H1 (cell line): ENCODE measurements at regions not wholly inside any gene's neighbourhood (a gene's known extent, or its start where the extent isn't known, plus 50 kb on each side); places are given as distances from the start of the nearest gene placed in this dataset.

Experiments used
- CTCF ChIA-PET: fragments of 300-600 bp; sonication (Branson Sonifier 250); formaldehyde crosslinking; loops from one replicate; lab custom pipeline; 2021; ENCODE audit not compliant: partially characterized antibody; lab: Charles Lee
- POLR2A ChIA-PET: fragments of 300-600 bp; sonication (Branson Sonifier 250); formaldehyde crosslinking; loops from one replicate; lab custom pipeline; 2021; ENCODE audit warnings: inconsistent platforms; ENCODE audit not compliant: partially characterized antibody; lab: Charles Lee
- DNase-seq, 2 experiments: peaks; one replicate each; pipeline versions ENCODE4 v3.0.0 to v3.0.0-alpha.2; 2010 to 2022; ENCODE audit warnings: low spot score in 2 of 2, low read depth in 1 of 2, mixed read lengths in 1 of 2
- FAIRE-seq: peaks from 2 replicates; lab custom pipeline; 2011; peaks lifted over from hg19 to GRCh38; lab: Jason Lieb, UNC
- H2AFZ ChIP-seq: 2 replicates; pipeline ENCODE4 v1.8.1; 2012; ENCODE audit warnings: low read length, inconsistent platforms
- H2AK5ac ChIP-seq: 2 replicates; pipeline ENCODE4 v1.6.1; 2013; ENCODE audit warnings: low read depth, low read length
- H2BK120ac ChIP-seq: replicated peaks from 2 replicates; pipeline ENCODE3; 2013; ENCODE audit warnings: low read depth, low read length, inconsistent platforms
- H2BK12ac ChIP-seq: 2 replicates; pipeline ENCODE4 v1.6.1; 2013; ENCODE audit warnings: low read depth, low read length
- H2BK15ac ChIP-seq: 2 replicates; pipeline ENCODE4 v1.6.1; 2013; ENCODE audit warnings: low read length
- H2BK20ac ChIP-seq: 2 replicates; pipeline ENCODE4 v1.6.1; 2013; ENCODE audit warnings: low read length
- H2BK5ac ChIP-seq: 2 replicates; pipeline ENCODE4 v1.6.1; 2013; ENCODE audit warnings: low read depth, low read length
- H3K14ac ChIP-seq: 2 replicates; pipeline ENCODE4 v1.6.1; 2013; ENCODE audit warnings: inconsistent platforms; ENCODE audit not compliant: insufficient read length
- H3K18ac ChIP-seq: 2 replicates; pipeline ENCODE4 v1.6.1; 2013; ENCODE audit warnings: low read length; ENCODE audit errors: extremely low read depth
- H3K23ac ChIP-seq: 2 replicates; pipeline ENCODE4 v1.6.1; 2013; ENCODE audit warnings: inconsistent platforms; ENCODE audit not compliant: insufficient read length
- H3K23me2 ChIP-seq: 2 replicates; pipeline ENCODE4 v1.6.1; 2013; ENCODE audit warnings: low read depth, low read length
- H3K27ac ChIP-seq: 2 replicates; pipeline ENCODE4 v1.6.1; 2011; ENCODE audit warnings: low read depth, low read length, inconsistent platforms
- H3K27me3 ChIP-seq, 4 experiments: replicated peaks in 1 of 4; 1 replicate in 1 of 4; 2 replicates in 3 of 4; pipeline versions ENCODE4 v1.6.1 to v1.8.1; 2011 to 2013; ENCODE audit warnings: low read length in 3 of 4, mild to moderate bottlenecking in 3 of 4, inconsistent platforms in 2 of 4, mixed read lengths in 2 of 4, moderate library complexity in 1 of 4; ENCODE audit not compliant: control insufficient read depth in 3 of 4, insufficient read depth in 3 of 4; ENCODE audit errors: extremely low read depth in 1 of 4
- H3K36me3 ChIP-seq, 4 experiments: 2 replicates each; pipeline versions ENCODE4 v1.6.1 to v1.8.1; 2011 to 2013; ENCODE audit warnings: mild to moderate bottlenecking in 4 of 4, low read length in 3 of 4, moderate library complexity in 2 of 4, control low read depth in 1 of 4, inconsistent platforms in 1 of 4; ENCODE audit not compliant: insufficient read depth in 4 of 4, control insufficient read depth in 2 of 4
- H3K4ac ChIP-seq: replicated peaks from 2 replicates; pipeline ENCODE3; 2013; ENCODE audit warnings: low read length, low read depth, mixed read lengths, inconsistent platforms; ENCODE audit not compliant: insufficient read length
- H3K4me1 ChIP-seq, 4 experiments: replicated peaks in 1 of 4; 1 replicate in 1 of 4; 2 replicates in 3 of 4; pipeline versions ENCODE4 v1.6.1 to v1.8.1; 2011 to 2013; ENCODE audit warnings: low read length in 3 of 4, inconsistent platforms in 2 of 4, mixed read lengths in 1 of 4; ENCODE audit not compliant: insufficient read depth in 4 of 4, control insufficient read depth in 3 of 4
- H3K4me2 ChIP-seq, 2 experiments: 2 replicates each; pipeline versions ENCODE4 v1.6.1 to v1.8.1; 2011 to 2013; ENCODE audit warnings: low read depth in 2 of 2, low read length in 2 of 2, control low read depth in 1 of 2, inconsistent platforms in 1 of 2, mild to moderate bottlenecking in 1 of 2; ENCODE audit not compliant: insufficient read depth in 1 of 2
- H3K4me3 ChIP-seq, 4 experiments: fragments of 200-600, 300-600 bp in 1 of 4; sonication (generic), shearing (Covaris generic), sonication (Bioruptor Twin) in 1 of 4; 2 replicates each; pipeline versions ENCODE4 v1.5.1 to v1.8.1; 2011 to 2016; ENCODE audit warnings: low read length in 4 of 4, low read depth in 3 of 4, control low read depth in 2 of 4, inconsistent platforms in 2 of 4, mild to moderate bottlenecking in 2 of 4, mixed read lengths in 1 of 4, moderate library complexity in 1 of 4; ENCODE audit not compliant: insufficient read depth in 2 of 4; ENCODE audit errors: extremely low read depth in 1 of 4
- H3K56ac ChIP-seq: replicated peaks from 2 replicates; pipeline ENCODE3; 2013; ENCODE audit warnings: low read depth, mild to moderate bottlenecking, mixed read lengths, low read length, inconsistent platforms; ENCODE audit not compliant: insufficient read length
- H3K79me1 ChIP-seq: 2 replicates; pipeline ENCODE4 v1.6.1; 2013; ENCODE audit warnings: low read depth, low read length, control low read depth
- H3K79me2 ChIP-seq, 2 experiments: 2 replicates each; pipeline versions ENCODE4 v1.6.1 to v1.8.1; 2012 to 2013; ENCODE audit warnings: low read length in 2 of 2, mild to moderate bottlenecking in 2 of 2, inconsistent platforms in 1 of 2; ENCODE audit not compliant: insufficient read depth in 2 of 2, control insufficient read depth in 1 of 2
- H3K9ac ChIP-seq, 4 experiments: replicated peaks in 1 of 4; 1 replicate in 1 of 4; 2 replicates in 3 of 4; pipeline versions ENCODE4 v1.6.1 to v1.8.1; 2011 to 2013; ENCODE audit warnings: low read depth in 3 of 4, low read length in 3 of 4, control low read depth in 2 of 4, mild to moderate bottlenecking in 2 of 4, moderate library complexity in 2 of 4, inconsistent platforms in 1 of 4; ENCODE audit errors: extremely low read depth in 1 of 4
- H3K9me3 ChIP-seq, 2 experiments: 2 replicates each; pipeline versions ENCODE4 v1.6.1 to v1.8.1; 2012 to 2013; ENCODE audit warnings: mild to moderate bottlenecking in 2 of 2, moderate library complexity in 2 of 2, control low read depth in 1 of 2, inconsistent platforms in 1 of 2, low read depth in 1 of 2, low read length in 1 of 2, mixed read lengths in 1 of 2; ENCODE audit not compliant: insufficient read depth in 2 of 2
- H4K20me1 ChIP-seq, 2 experiments: replicated peaks in 1 of 2; 2 replicates each; pipeline versions ENCODE3 to v1.8.1; 2011 to 2013; ENCODE audit warnings: inconsistent platforms in 2 of 2, low read length in 2 of 2, mild to moderate bottlenecking in 1 of 2; ENCODE audit not compliant: insufficient read depth in 2 of 2, control insufficient read depth in 1 of 2
- H4K5ac ChIP-seq: 2 replicates; pipeline ENCODE4 v1.6.1; 2013; ENCODE audit warnings: low read length, low read depth, mixed read lengths, inconsistent platforms; ENCODE audit not compliant: insufficient read length
- H4K8ac ChIP-seq: 2 replicates; pipeline ENCODE4 v1.8.0; 2013; ENCODE audit warnings: mild to moderate bottlenecking, moderate library complexity, low read length, inconsistent platforms; ENCODE audit not compliant: insufficient read depth; ENCODE audit errors: extremely low read depth
- H4K91ac ChIP-seq: replicated peaks from 2 replicates; pipeline ENCODE3; 2013; ENCODE audit warnings: low read length, mixed read lengths, inconsistent platforms; ENCODE audit not compliant: insufficient read length
- CHD1 ChIP-seq: IDR thresholded peaks from 2 replicates; pipeline ENCODE4 v1.6.1; 2012; ENCODE audit warnings: low read depth, low read length, improper control_type of control experiment
- EZH2 ChIP-seq: fragments of 200-600 bp; sonication (generic); IDR thresholded peaks from 2 replicates; pipeline ENCODE4 v1.7.1; 2012; ENCODE audit warnings: low read depth, mild to moderate bottlenecking, moderate library complexity, low read length, inconsistent platforms; ENCODE audit not compliant: severe bottlenecking
- GABPA ChIP-seq: IDR thresholded peaks from 2 replicates; pipeline ENCODE4 v1.6.1; 2011; ENCODE audit warnings: mild to moderate bottlenecking, low read length, moderate library complexity, borderline replicate concordance; ENCODE audit not compliant: insufficient read depth
- WGBS, 2 experiments: shearing (Covaris generic) in 1 of 2; methylation state at CpG; one replicate each; pipeline versions ENCODE4 v1.1.6 to v1.1.7; 2013 to 2015; ENCODE audit warnings: low lambda C conversion rate in 2 of 2, mixed read lengths in 2 of 2, inconsistent platforms in 1 of 2, low coverage in 1 of 2, missing lambda C conversion rate in 1 of 2; ENCODE audit not compliant: insufficient replicate concordance in 2 of 2, insufficient coverage in 1 of 2, insufficient read length in 1 of 2; ENCODE audit errors: extremely low coverage in 1 of 2, missing lambda C conversion rate in 1 of 2; 5-methylcytosine and 5-hydroxymethylcytosine counted together

GRCh38 chr7:63012633-63013183 is 985.9 kb upstream of the ZNF722 start:
- Histone ChIP-seq H3K14ac (no peak overlapping the region), H2BK15ac (no peak overlapping the region), H4K91ac (no peak overlapping the region), H2AK5ac (no peak overlapping the region), H3K27ac (no peak overlapping the region), H3K4me2 (no peak overlapping the region), H3K27me3 (no peaks in the 10 kb centered on the region), H2BK20ac (no peak overlapping the region), H3K4me3 (no peak overlapping the region), H4K8ac (no peak overlapping the region), H4K20me1 (no peaks in the 10 kb centered on the region), H3K79me2 (no peaks in the 10 kb centered on the region), H3K36me3 (peaks cover 0 to 3% (median 0%) of the 10 kb centered on the region in 4 experiments; a peak in 1 of 8 replicates), H3K23me2 (no peaks in the 10 kb centered on the region), H3K56ac (no peak overlapping the region), H3K4me1 (no peaks in the 10 kb centered on the region), H3K9ac (no peak overlapping the region), H2BK120ac (no peak overlapping the region), H4K5ac (no peak overlapping the region), H2BK5ac (no peak overlapping the region), H3K4ac (no peak overlapping the region), H3K23ac (no peak overlapping the region), H3K79me1 (no peaks in the 10 kb centered on the region), H2AFZ (no peak overlapping the region), H2BK12ac (no peak overlapping the region), H3K18ac (no peak overlapping the region), H3K9me3 (peaks cover 45 to 76% of the 10 kb centered on the region in 2 experiments)
- DNase-seq (no peak), FAIRE-seq (no peak)
- ChIA-PET CTCF (no interaction called here), POLR2A (no interaction called here)
- WGBS, 2 experiments, result 61% methylated on average over 6 of the region's 6 CpGs; no CpG with 5 or more reads in 1 of the 2 experiments
- no peak for TF ChIP-seq GABPA
- TF ChIP-seq EZH2, result no peak
- no peak for TF ChIP-seq CHD1
